ENCODE measurements at regions not wholly inside any gene's neighbourhood (a gene's known extent, or its start where the extent isn't known, plus 50 kb on each side); places are given as distances from the start of the nearest gene placed in this dataset.

GRCh38 chr7:116405810-116406209 lies 93.7 kb upstream of the CAV2 start:
- TF ChIP-seq CTCF (IDR thresholded peaks at IDR 0.05; ENCODE audit: insufficient read depth, low read depth, low read length) (no peak), EZH2 (IDR thresholded peaks at IDR 0.05; ENCODE audit: insufficient read depth, low read length) (no peak)
